ENCODE measurements at regions not wholly inside any gene's neighbourhood (a gene's known extent, or its start where the extent isn't known, plus 50 kb on each side); places are given as distances from the start of the nearest gene placed in this dataset.

DNA sequence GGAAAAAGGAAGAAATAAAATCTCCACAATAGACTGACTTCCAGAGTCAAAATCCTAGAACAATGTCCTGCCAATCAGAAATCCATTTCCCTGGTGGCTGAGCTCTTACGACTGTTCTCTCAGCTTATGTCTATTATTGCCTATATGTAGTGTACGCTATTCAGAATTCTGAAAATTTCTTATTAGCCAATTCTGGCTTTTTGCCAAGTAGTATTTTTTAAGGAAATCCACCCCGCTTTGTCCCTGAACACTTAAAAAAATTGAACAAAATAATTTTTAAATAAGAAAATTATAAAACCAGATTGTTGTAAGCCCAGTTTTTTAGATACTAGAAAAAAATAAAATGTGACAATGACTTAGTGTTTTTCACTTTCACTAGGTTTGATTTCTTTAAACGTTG is 143.0 kb downstream of the KCNA5 start:
- TF ChIP-seq ZNF274 (IDR thresholded peaks at IDR 0.05; ENCODE audit: low read depth, low read length) (no peak), YY1 (IDR thresholded peaks at IDR 0.05; ENCODE audit: insufficient read depth, insufficient read length) (no peak), SUZ12 (IDR thresholded peaks at IDR 0.05; ENCODE audit: extremely low read depth, insufficient read depth, insufficient read length) (no peak)
